NCI-H2171 (cell line): ENCODE measurements at regions not wholly inside any gene's neighbourhood (a gene's known extent, or its start where the extent isn't known, plus 50 kb on each side); places are given as distances from the start of the nearest gene placed in this dataset.

Experiments used
- DNase-seq: peaks from one replicate; lab custom pipeline; 2025; lab: John Stamatoyannopoulos, UW

GRCh38 chr16:65958086-65958485 lies 408.4 kb upstream of the CDH5 start:
- DNase-seq = no peak

DNA sequence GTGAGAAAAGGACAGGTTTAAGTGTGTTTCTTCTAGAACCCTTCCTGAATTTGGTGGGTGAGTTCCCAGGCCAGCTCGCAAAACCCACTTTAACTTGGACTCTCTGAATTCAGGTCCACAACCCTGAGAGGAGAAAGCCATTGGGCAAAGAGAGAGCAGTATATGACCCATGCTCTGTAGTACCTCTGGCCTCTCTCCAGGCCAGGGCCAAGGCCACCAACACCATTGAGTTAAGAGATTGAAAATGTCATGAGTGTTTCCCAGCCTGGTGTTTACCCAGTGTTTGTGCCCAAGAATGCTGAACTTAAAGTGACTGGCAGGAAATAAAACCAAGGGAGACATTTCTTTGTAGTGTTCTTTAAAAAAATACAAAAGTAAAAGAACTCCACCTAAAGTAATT lies 410.4 kb upstream of the CDH5 start:
- DNase-seq = no peak

GRCh38 chr16:65954446-65954845 lies 412.0 kb upstream of the CDH5 start:
- DNase-seq = no peak

DNA sequence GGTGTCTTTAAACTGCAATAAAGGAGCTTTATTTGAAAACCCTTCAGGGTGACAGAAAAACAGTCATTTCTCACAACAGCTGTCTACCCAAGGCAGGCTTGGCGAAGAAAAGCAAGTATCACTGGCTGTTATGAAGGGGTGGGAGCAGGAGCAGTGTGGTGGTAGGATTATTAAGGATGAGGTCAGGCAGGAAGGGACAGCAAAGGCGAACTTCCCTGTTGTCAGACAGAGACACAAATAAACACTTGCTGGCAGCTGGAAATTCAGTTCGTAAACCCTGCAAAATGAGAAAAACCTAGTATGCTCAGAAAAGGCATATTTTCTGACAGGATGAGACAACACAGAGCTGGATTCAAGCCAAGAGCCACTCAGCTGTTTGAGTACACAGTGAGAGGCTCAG lies 416.3 kb upstream of the CDH5 start:
- DNase-seq = no peak

- no peak for DNase-seq
These were observed 418.1 kb upstream of the CDH5 start for GRCh38 chr16:65948361-65948760.

GRCh38 chr16:65947951-65948350 lies 418.5 kb upstream of the CDH5 start:
- no peak for DNase-seq

- DNase-seq = no peak
These were observed 421.0 kb upstream of the CDH5 start for GRCh38 chr16:65945493-65945892.

- DNase-seq = no peak
These were observed 422.1 kb upstream of the CDH5 start for GRCh38 chr16:65944361-65944760.

- DNase-seq = no peak
These were observed 425.8 kb upstream of the CDH5 start for GRCh38 chr16:65940711-65941110.

DNA sequence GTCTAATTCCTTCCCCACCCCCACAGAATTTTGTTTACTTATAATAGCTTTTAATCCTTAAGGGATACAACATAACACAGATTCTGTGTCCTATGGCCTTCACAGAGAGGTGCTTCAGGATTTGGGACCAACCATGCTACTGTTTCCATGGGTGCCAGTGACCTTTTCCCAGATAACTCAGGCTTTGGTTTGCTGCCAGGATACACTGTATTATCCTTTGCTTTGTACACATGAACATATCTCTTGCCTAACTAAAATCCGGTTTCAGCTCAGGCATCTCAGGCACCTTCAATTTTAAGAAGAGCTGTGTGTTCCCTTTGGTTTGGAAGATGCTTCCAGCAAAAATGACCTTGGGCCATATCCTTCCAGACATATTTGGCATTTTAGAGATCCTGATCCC lies 428.4 kb upstream of the CDH5 start:
- no peak for DNase-seq

GRCh38 chr16:65937455-65937854 lies 429.0 kb upstream of the CDH5 start:
- no peak for DNase-seq

GRCh38 chr16:65936096-65936495 lies 430.4 kb upstream of the CDH5 start:
- DNase-seq = no peak

GRCh38 chr16:65934443-65934842 lies 432.0 kb upstream of the CDH5 start:
- no peak for DNase-seq

DNA sequence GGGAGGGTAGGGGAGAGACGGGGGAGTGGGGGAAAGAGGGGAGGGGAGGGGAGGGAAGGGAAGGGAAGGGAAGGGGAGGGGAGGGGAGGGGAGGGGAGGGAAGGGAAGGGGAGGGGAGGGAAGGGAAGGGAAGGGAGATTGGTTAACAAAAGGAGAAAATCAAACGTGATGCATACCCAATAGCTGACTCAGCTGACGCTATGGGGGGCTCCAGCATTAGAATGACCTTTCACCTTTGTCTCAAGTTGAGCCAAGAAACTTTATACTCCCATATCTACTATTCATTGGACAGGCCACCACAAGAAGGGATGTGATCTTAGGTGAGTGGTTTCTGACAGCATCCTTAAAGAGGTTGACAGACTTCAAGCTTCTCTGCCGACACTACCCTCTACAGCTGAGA lies 432.8 kb upstream of the CDH5 start:
- DNase-seq = no peak

- no peak for DNase-seq
These were observed 434.0 kb upstream of the CDH5 start for GRCh38 chr16:65932350-65933072.

DNA sequence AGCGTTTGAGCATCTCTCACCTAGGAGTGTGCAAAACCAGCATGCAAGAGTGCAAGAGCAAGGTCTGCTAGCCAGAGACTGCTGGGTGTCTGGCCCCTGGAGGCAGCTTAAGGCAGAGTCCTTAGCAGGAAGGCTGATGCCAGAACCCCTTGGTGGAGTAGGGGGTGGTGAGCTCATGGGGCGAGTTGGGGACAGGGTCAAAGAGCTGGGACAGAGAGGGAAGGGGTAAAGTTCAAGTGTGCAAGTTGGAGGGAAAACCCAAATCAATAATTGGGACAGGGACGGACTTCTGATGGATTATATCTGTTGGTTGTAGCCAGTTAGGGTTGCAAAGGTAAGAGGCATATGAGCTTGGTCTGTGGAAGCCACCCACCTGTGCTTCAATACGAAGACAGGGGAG lies 443.6 kb upstream of the CDH5 start:
- no peak for DNase-seq

- no peak for DNase-seq
These were observed 446.5 kb upstream of the CDH5 start for GRCh38 chr16:65919986-65920376.

DNA sequence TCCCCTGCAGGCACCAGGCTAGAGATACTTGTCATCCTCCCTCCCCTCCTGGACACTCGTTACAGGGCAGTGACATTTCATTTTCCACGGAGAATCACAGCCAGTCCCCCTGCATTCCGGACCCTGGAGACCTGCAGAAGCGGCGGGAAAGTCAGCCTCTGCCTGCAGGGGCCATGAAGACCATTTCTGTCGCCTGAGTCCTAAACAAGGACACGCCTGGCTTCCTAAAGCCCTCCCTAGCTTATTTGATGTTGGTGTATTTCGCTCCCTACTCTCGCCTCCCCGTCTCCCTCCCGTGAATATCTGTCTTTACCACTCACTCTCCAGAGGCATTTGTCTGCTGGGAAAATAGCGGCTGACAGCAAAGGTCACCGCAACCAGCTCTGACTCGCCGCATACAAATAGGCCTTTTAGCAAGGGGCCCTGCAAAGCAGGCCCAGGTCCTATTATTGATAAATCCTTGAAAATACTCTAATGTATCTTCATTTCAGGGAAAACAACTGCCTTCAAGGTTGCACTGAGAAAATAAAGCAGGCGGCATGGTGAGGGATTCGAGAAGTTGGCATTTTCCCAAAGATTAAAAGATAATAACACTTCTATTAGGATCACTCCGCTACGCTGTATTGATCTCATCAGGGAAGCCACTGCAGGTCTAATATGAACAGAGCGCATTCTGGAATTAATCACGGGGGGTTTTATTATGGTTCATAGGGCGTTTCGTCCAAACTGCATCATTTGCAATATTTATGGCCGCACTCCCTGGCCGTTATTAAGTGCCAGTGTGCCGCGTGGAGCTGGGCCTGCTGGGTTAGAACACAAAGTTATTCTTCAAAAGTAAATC lies 447.1 kb upstream of the CDH5 start:
- no peak for DNase-seq

DNA sequence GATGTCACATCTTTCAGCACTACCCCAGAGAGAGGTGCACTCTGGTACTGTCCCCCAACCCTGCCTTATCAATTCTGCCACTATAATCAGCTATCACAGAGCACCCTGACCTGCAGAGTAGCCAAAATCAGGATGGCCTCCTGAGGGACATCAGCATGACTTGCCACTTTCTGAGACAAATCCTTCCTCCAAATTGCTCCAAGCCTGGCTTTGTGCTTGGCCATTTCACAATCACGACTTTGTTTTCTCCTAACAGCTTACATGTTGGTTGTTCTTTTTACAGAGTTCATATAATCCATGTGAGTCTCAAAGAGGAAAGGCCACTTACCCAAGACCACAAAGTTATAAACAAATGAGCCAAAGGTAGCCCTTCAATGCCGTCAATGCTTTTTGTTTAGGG lies 449.0 kb upstream of the CDH5 start:
- no peak for DNase-seq

DNA sequence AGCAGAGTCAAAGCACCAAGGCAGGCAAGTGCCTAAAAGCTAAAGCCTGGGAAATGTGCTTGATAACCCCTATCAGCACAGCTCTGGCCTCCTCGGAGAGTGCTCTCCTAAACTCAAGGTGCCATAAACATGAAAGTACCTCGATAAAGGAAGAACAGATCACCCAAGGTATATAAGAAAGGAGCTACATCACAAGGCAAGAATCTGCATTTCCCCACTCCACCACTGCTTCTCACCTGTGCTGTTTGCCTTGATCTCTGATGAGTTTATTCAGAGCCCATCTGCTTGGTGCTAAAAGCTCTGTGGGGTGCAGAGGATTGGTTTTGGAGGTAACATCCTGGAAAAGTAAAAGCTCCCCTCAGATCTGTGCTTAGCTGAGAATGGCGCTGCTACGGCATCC lies 449.5 kb upstream of the CDH5 start:
- DNase-seq = no peak

GRCh38 chr16:65910291-65910690 lies 456.2 kb upstream of the CDH5 start:
- DNase-seq = no peak

DNA sequence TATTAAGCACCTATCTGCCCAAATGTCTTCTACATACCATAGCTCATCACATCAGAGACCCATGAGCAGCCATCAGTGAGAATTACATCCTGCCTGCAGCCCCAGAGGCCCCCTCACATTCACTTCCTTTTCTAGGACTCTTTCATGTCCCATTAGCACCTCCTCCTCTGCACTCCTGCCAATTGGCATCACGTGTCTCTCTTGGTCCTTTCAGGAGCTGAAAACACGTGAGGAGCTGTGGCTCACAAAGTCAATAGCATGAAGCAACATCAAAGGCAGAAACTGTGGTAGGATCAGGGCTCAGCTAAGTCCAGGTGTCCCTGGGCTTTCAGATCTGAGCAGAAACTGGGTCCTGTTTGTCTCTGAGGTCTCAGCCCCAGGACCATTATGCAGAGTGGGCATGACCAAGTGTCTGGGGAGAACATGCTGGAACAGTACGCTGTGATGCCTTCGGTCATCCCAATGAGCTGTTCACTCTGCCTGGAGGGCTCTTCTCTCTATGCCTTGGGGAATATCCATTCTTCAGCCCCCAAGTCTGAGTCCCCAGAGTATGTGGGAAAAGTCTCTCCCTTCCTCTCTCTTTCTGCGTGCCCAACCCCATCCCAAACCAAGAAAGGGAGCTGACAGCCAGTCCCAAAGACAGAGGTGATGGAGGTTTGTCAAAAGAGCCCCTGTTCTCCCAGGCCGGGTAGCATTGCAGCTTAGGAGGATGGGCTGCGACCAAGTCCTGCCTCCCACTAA lies 457.0 kb upstream of the CDH5 start:
- DNase-seq = no peak

GRCh38 chr16:65908568-65908967 lies 457.9 kb upstream of the CDH5 start:
- DNase-seq = no peak
